NOMO-1 treated with dmso at 0.1 percent for 144 hours (cell line): ENCODE measurements at regions not wholly inside any gene's neighbourhood (a gene's known extent, or its start where the extent isn't known, plus 50 kb on each side); places are given as distances from the start of the nearest gene placed in this dataset.
"Not testable (repeated sequence)": the region's sequence is repeated elsewhere in the genome, so short reads cannot be mapped to it uniquely, and the experiment has no call there.

Experiments used
- DNase-seq: peaks from one replicate; lab custom pipeline; 2025; ENCODE audit not compliant: unreplicated experiment; lab: John Stamatoyannopoulos, UW

DNA sequence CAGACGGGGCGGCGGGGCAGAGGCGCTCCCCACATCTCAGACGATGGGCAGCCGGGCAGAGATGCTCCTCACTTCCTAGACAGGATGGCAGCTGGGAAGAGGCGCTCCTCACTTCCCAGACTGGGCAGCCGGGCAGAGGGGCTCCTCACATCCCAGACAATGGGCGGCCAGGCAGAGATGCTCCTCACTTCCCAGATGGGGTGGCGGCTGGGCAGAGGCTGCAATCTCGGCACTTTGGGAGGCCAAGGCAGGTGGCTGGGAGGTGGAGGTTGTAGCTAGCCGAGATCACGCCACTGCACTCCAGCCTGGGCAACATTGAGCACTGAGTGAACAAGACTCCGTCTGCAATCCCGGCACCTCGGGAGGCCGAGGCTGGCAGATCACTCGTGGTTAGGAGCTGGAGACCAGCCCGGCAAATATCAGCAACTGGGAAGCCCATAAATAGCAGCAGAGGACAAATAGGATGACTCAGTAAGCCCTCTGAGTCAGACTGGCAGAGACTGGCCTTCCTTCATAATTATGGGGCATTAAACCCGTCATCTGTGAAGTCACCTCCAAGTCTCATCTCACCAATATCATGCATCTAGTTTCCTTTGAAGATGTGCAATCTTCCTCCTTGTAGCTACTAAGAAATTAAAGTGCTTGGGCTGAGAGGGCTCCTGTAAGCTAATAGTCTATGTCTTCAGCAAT lies 337.3 kb downstream of the GOLGA6L6 start:
- not testable (repeated sequence) for DNase-seq

- not testable (repeated sequence) for DNase-seq
Observed at GRCh38 chr15:20203649-20204150, 337.9 kb downstream of the GOLGA6L6 start.

DNA sequence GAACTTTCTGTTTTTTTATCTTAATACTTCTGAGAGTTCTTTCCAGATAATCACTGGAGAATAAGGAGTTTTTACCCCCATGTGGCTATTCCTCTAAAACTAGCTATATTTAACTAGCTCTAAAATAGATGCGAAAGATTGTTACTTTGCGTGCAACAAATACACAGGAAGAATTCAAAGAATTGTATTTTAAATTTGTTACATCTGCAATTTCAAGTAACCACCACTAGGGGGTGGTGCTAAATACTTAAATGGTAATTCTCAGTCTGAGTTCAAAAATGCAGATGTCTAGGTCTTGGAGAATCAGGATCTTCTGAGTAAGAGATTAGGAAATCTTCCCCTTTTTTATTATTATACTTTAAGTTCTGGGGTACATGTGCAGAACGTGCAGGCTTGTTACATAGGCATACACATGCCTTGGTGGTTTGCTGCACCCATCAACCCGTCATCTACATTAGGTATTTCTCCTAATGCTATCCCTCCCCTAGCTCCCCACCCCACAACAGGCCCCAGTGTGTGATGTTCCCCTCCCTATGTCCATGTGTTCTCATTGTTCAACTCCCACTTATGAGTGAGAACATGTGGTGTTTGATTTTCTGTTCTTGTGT lies 346.9 kb downstream of the GOLGA6L6 start:
- DNase-seq = not testable (repeated sequence)

DNA sequence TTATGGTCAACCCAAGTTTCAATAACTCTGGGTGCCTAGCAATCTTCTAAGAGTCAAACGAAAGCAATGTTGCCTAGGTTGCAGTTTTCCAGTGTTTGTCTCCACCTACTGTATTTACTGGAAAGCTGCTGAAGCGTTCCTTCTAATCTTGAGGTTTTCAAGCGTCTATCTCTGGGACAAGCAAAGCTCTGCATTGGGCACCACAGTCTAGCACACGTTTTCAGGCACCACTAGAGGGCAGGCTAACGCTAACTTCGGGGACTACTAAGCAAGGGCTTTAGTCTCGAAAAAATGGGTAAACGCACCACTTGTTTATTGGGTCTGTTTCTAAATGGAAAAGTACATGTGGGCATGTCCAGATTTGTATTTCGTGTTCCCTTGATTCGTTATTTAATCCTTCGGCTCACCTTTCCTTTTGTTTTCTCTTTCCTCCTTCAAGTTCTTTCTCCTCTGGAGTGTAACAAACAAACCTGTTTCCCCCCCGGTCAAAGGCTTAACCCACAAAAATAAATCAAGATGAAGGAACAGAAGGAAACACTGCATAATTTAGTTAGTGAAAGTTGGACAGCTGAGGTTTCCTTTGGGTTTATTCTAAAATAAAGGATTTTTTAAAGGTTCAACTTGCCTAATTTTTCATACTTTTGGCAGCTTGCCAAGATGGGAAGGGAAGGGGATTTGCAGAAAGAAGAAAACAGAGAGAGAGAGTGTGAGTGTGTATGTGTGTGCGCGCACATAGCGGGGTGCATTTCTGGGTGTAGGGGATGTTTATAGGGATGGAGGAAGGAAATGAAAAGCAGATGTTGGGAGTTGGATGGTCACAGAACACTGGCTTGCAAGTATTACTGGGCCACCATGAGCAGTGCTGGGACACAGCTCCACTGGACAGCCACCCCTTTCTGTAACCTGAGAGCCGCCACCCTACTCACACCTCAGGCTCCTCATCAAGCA lies 348.3 kb downstream of the GOLGA6L6 start:
- not testable (repeated sequence) for DNase-seq

GRCh38 chr15:20191508-20192125 lies 350.0 kb downstream of the GOLGA6L6 start:
- not testable (repeated sequence) for DNase-seq

- not testable (repeated sequence) for DNase-seq
Observed at GRCh38 chr15:20188611-20189010, 353.0 kb downstream of the GOLGA6L6 start.

DNA sequence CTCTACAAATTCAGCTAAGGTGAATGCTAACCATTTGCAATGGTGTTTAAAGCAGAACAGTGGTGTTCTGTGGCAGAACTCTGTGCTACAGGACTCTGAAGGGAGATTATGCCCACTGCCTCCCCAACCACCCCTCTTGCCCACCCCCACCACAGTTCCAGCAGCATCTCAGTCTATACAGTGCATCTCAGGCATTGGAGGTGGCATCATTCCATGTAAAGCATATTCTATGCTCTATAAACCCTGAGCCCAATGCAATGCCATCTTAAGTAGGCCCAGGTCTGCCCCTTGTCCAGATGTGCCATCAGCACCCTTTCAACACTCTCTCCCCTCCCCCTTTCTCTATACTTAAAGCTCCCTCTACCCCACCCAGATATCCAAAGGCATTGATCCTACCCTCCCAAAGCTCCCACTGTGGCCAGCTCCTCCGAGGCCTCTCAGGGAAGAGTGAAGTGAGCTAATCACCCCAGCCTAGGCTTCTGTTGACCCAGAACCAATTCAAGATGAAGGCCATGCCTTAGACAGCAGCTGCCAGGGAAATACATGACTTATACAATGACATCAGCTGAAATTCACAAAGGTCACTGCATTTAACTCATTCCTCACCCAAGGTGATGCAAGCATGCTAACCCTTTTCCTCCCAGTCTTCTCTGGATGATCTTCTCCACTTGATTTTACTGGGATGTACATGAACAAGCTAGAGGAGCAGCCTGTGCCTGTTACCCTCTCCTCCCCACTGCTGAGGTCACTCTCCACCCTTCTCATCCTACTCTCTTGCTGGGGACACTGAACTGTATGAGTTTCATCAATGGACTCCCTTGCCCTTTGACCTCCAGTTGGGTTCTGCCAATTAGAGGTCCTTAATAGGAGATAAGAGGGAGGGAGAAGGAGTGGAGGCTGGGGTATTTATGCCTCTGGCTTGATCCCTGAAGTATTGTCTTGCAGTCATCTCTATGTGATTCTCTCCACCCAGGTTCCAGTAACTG lies 353.9 kb downstream of the GOLGA6L6 start:
- DNase-seq = not testable (repeated sequence)

DNA sequence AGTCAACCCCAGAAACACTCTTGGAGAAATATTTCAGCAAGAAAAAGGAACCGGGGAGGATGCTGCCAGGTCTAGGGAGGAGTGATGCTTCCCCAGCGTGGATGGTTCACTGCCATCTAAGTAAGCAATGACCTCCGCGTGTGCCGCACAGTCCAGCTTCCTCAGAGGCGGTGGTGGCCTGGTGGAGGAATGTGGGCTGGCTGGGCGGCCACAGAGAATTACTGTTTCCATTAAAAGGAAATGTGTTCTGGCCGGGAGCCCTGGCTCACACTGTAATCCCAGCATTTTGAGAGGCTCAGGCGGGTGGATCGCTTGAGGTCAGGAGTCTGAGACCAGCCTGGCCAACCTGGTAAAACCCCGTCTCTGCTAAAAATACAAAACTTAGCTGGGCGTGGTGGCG lies 356.7 kb downstream of the GOLGA6L6 start:
- DNase-seq = not testable (repeated sequence)

- DNase-seq = not testable (repeated sequence)
Observed at GRCh38 chr15:20168221-20168620, 373.4 kb downstream of the GOLGA6L6 start.

- DNase-seq = not testable (repeated sequence)
Observed at GRCh38 chr15:20153528-20153927, 388.1 kb downstream of the GOLGA6L6 start.

DNA sequence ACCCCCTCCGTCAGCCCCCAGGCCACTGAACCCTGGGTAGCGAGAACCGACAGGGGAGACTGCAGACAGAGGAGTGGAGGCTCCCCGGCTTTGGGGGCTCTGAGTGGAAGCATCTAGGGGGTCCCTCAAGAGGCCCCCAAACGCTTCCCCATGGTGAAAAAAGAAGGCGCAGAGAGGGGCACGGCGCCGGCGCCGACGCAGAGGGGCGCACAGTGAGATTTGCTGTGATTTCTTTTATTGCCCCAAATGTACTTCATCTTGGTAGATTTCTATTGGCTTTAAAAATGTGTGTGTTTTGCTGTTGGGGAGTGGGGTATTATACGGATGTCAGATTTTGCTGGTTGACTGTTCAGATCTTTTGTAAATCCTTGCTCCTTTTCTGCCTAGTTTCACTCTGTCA lies 392.9 kb downstream of the GOLGA6L6 start:
- not testable (repeated sequence) for DNase-seq

- DNase-seq = not testable (repeated sequence)
Observed at GRCh38 chr15:20148008-20148407, 393.6 kb downstream of the GOLGA6L6 start.

DNA sequence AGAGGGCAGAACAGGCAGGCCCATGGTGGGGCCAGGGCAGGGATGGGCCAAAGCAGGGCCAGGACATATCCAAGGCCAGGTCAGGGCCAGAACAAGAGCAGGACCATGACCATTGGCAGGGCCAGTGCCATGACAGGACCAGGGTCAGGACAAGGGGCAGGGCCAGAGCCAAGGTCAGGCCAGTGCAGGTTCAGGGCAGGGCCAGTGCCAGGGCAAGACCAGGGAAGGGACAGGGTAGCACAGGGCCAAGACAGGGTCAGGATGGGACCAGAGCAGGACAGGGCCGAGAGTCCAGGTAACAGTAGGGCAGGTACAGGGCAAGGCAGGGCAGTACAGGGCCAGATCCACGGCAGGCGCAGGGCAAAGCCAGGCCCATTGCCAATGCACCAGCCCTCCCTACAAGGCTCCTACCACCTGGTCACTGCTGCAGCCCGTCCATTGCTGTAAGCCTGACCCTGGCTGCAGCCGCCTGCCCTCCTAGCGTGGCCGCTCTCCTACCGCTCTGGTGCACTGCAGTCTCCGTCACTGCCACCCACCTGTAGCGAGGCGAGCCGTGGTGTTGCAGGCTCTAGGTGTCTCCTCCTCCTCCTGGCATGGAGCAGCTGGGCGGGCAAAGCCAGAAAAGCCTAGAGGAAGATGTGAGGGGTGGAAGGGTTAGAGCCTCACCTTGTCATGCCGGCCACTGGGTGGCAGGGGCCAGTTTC lies 397.1 kb downstream of the GOLGA6L6 start:
- not testable (repeated sequence) for DNase-seq

DNA sequence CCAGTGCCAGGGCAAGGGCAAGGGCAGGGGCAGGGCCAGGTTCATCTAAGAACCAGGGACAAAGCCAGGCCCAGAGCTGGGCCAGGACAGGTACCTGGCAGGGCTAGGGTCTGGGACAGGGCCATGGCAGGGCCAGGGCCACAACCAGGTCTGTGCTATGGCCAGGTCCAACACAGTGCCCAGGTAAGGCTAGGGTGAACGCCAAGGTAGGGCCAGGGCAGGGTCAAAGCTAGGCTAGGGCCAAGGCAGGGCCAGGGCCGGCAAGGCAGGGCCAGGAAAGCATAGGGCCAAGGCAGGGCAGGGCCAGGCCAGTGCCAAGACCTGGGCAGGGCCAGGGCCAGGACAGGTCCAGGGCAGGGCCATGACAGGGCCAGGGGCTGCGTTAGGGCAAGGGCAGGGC lies 398.7 kb downstream of the GOLGA6L6 start:
- DNase-seq = not testable (repeated sequence)

- DNase-seq = not testable (repeated sequence)
Observed at GRCh38 chr15:20142410-20142809, 399.2 kb downstream of the GOLGA6L6 start.

GRCh38 chr15:20124668-20125067 lies 416.9 kb downstream of the GOLGA6L6 start:
- not testable (repeated sequence) for DNase-seq

- no peak for DNase-seq
Observed at GRCh38 chr15:20106026-20106425, 435.6 kb downstream of the GOLGA6L6 start.

DNA sequence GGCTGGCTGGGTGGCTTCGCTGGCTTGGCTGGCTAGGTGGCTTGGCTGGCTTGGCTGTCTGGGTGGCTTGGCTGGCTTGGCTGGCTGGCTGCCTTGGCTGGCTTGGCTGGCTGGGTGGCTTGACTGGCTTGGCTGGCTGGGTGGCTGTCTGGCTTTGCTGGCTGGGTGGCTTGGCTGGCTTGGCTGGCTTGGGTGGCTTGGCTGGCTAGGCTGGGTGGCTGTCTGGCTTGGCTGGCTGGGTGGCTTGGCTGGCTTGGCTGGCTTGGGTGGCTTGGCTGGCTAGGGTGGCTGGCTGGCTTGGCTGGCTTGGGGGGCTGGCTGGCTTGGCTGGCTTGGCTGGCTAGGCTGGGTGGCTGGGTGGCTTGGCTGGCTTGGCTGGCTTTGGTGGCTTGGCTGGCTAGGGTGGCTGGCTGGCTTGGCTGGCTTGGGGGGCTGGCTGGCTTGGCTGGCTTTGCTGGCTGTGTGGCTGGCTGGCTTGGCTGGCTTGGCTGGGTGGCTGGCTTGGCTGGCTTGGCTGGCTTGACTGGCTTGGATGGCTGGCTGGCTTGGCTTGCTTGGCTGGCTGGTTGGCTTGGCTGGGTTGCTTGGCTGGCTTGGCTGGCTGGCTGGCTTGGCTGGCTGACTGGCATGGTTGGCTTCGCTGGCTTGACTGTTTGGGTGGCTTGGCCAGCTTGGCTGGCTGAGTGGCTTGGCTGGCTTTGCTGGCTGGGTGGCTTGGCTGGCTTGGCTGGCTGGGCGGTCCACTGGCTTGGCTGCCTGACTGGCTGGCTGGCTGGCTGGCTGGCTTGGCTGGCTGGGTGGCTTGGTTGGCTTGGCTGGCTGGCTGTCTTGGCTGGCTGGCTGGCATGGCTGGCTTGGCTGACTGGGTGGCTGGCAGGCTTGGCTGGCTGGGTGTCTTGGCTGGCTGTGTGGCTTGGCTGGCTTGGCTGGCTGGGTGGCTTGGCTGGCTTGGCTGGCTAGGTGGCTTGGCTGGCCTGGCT lies 436.3 kb downstream of the GOLGA6L6 start:
- not testable (repeated sequence) for DNase-seq
